ENCODE measurements at regions not wholly inside any gene's neighbourhood (a gene's known extent, or its start where the extent isn't known, plus 50 kb on each side); places are given as distances from the start of the nearest gene placed in this dataset.

- no peak for DNase-seq
These were observed 99.6 kb upstream of the SCG2 start for GRCh38 chr2:223701761-223702160.

GRCh38 chr2:223700221-223700620 is 98.1 kb upstream of the SCG2 start:
- DNase-seq = no peak

GRCh38 chr2:223697892-223698645 is 95.9 kb upstream of the SCG2 start:
- DNase-seq = no peak

GRCh38 chr2:223697316-223697891 is 95.2 kb upstream of the SCG2 start:
- no peak for DNase-seq

- no peak for DNase-seq
These were observed 94.6 kb upstream of the SCG2 start for GRCh38 chr2:223696719-223697118.

GRCh38 chr2:223692191-223692947 is 90.2 kb upstream of the SCG2 start:
- peak; percentile 5 for DNase-seq

- DNase-seq = no peak
These were observed 86.1 kb upstream of the SCG2 start for GRCh38 chr2:223688094-223688835.

- DNase-seq = no peak
These were observed 79.0 kb upstream of the SCG2 start for GRCh38 chr2:223681125-223681524.

- no peak for DNase-seq
These were observed 72.9 kb upstream of the SCG2 start for GRCh38 chr2:223674998-223675609.

GRCh38 chr2:223669453-223670225 is 67.5 kb upstream of the SCG2 start:
- no peak for DNase-seq

GRCh38 chr2:223668302-223668998 is 66.3 kb upstream of the SCG2 start:
- no peak for DNase-seq

- DNase-seq = no peak
These were observed 52.3 kb upstream of the SCG2 start for GRCh38 chr2:223654384-223654915.

- DNase-seq = no peak
These were observed 50.7 kb upstream of the SCG2 start for GRCh38 chr2:223652902-223653301.

GRCh38 chr2:223652122-223652521 is 50.0 kb upstream of the SCG2 start:
- DNase-seq = no peak
